ENCODE measurements at regions not wholly inside any gene's neighbourhood (a gene's known extent, or its start where the extent isn't known, plus 50 kb on each side); places are given as distances from the start of the nearest gene placed in this dataset.

- no peak for DNase-seq (ENCODE audit: low spot score)
Measured at GRCh38 chr4:152235718-152236117, 300.2 kb downstream of the FBXW7 start.

DNA sequence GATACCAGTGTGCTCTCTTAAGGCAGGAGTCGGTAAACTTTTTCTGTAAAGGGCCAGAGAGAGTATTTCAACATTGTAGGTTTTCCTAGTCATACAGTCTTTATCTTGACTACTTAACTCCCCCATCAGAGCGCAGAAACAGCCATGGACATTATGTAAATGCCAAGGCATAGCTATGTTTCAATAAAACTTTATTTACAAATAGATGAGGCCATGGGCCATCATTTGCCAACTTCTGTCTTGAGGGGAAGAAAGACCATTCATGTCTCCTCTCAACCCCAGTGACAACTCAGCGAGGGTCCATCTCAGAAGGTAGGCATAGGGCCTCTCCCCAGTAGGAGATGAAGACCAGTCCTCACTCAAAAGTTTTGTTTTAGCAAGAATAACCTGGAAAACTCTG lies 301.3 kb downstream of the FBXW7 start:
- DNase-seq (ENCODE audit: low spot score) = no peak

GRCh38 chr4:152232271-152232670 lies 303.6 kb downstream of the FBXW7 start:
- no peak for DNase-seq (ENCODE audit: low spot score)

DNA sequence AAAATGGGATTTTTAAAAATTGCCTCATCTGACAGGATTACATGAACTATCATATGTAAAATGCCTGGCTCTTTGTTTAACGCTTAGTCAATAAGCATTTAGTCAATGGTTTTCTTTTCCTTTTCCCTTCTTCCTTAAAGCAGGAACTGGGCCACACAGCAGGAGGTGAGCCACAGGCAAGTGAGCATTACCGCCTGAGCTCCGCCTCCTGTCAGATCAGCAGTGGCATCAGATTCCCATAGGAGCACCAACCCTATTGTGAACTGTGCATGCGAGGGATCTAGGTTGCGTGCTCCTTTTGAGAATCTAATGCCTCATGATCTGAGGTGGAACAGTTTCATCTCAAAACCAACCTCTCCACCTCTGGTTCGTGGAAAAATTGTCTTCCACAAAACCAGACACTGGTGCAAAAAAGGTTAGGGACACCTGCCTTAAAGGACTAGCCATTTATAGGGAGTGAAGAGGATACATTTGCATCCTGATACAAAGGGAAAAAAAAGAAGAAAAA lies 306.1 kb downstream of the FBXW7 start:
- DNase-seq (ENCODE audit: low spot score) = no peak

- DNase-seq (ENCODE audit: low spot score) = no peak
Measured at GRCh38 chr4:152225680-152226079, 310.2 kb downstream of the FBXW7 start.

- DNase-seq (ENCODE audit: low spot score) = no peak
Measured at GRCh38 chr4:152224721-152225420, 311.0 kb downstream of the FBXW7 start.

GRCh38 chr4:152224223-152224622 lies 311.7 kb downstream of the FBXW7 start:
- no peak for DNase-seq (ENCODE audit: low spot score)

GRCh38 chr4:152223600-152223999 lies 312.3 kb downstream of the FBXW7 start:
- DNase-seq (ENCODE audit: low spot score) = no peak

GRCh38 chr4:152221816-152222516 lies 313.9 kb downstream of the FBXW7 start:
- DNase-seq (ENCODE audit: low spot score) = no peak

DNA sequence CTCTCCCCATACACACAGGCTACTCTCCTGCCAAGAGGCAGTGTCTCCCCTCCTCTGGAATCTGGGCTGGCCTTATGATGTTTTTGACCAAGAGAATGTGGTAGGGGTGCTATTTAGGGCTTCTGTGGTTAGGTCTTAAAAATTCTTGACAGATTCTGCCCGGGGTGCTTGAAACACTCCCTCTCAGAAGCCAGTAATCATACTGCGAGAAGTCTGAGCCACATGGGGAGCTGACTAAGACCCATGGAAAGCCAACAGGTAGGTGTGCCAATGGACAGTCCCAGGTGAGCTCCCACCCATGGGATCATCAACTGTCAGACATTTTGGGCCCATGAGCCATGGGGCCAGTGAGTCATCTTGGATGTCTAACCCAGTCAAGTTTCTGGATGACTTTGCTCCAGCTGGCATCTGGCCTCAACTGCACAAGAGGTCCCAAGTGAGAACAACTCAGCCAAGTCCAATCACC lies 315.7 kb downstream of the FBXW7 start:
- DNase-seq (ENCODE audit: low spot score) = no peak

- DNase-seq (ENCODE audit: low spot score) = no peak
Measured at GRCh38 chr4:152218576-152218975, 317.3 kb downstream of the FBXW7 start.

DNA sequence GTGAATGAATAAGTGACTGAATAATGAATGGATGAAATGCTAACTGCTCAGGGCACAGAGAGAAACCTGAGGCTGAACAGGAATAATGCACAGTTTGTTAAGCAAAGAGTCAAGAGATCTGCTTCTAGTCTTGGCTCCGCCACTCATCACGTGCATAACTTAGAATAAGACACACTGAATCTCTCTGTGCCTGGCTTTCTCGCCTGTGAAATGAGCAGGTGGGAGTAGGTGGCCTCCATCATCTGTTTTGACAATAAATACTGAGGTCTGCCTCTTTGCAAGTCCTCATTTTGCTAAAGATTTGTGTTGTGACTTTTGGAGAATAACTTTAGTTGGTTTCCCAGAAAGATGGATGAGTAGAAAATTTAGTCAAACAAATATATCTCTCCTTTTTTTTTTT lies 318.0 kb downstream of the FBXW7 start:
- no peak for DNase-seq (ENCODE audit: low spot score)

DNA sequence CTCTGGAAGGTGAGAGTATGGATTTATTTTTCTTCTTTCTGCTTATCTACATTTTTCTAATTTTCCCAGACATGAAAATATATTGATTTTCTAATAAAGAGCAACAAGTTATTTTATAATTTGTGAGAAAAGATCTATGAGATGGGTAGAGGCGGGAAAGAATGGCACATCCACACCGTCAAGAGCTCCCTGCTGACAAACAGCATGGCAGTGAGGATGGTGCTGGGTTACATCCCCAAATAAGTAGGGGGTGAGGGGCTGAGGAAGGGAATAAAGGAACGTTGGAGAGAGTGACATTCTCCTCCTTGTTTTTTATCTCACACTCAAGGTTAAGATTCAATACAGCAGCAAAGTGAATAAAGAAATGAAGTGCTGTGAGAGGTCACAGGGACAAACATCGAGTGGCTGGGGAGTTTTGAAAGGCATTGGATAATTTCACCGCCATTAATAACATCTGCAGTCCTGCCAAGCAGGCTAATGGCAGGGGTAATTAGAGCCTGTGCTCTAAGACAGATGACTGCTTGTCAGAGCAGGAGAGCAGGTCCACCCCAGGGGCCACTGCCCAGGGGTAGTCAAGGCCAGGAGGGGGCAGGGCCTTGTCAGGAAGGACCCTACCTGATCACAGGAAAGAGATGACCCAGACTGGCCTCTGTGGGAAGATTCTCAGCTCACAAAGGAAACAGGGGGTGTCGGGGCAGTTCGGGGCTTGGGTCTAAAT lies 323.8 kb downstream of the FBXW7 start:
- no peak for DNase-seq (ENCODE audit: low spot score)

- no peak for DNase-seq (ENCODE audit: low spot score)
Measured at GRCh38 chr4:152209772-152210493, 326.0 kb downstream of the FBXW7 start.

DNA sequence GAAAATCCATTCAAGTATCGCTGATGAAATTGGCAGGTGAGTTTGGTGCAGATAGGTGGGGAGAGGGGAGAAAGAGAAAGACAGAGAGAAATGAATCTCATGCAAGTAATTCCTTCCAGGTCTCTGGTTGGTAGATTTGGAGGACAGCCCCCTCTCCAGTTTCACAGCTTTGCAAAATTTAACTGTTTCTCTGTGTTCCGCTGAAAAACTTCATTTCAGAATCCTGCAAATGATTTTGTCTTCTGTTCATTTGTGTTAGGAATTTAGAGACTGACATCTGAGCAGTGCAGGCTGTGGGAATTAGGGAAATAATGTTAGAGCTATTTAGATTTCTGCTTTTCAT lies 328.5 kb downstream of the FBXW7 start:
- no peak for DNase-seq (ENCODE audit: low spot score)

GRCh38 chr4:152206646-152207377 lies 329.1 kb downstream of the FBXW7 start:
- DNase-seq (ENCODE audit: low spot score) = no peak

DNA sequence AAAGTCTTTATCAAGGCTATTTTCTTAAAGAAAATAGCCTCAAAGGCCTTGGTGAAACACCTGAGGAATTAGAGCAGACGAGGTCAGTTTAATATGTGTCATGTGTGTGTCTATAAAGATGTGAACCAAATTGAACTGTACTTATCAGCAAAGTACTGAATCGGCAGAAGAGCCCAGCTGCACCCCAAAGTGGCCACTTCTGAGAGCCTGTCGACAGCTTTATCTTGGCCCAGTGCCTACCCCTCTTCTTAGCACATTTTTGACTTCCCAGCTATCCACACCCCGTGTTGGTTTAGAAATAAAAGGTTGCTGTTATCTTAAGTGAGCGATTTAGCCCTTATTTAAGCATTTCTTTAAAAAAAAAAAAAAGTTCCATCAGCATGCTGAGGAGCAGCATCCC lies 329.7 kb downstream of the FBXW7 start:
- DNase-seq (ENCODE audit: low spot score) = no peak

DNA sequence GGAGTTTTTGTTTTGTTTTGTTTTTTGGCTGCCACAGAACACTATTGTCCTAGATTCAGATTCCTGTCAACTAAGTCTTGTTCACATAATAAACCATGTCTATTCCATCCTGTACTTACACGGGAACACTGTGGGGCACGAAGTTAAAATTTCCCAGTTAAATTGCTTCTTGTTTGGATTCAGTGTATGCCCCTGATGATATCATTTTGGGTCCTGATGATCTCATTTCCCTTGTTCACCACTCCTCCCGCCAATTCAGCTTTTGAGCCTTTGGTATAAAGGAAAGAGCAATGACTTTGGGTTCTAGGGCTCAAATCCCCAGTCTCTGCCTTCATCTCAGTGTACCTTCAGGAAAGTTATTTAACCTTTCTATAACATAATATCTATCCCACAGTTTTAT lies 333.5 kb downstream of the FBXW7 start:
- no peak for DNase-seq (ENCODE audit: low spot score)

DNA sequence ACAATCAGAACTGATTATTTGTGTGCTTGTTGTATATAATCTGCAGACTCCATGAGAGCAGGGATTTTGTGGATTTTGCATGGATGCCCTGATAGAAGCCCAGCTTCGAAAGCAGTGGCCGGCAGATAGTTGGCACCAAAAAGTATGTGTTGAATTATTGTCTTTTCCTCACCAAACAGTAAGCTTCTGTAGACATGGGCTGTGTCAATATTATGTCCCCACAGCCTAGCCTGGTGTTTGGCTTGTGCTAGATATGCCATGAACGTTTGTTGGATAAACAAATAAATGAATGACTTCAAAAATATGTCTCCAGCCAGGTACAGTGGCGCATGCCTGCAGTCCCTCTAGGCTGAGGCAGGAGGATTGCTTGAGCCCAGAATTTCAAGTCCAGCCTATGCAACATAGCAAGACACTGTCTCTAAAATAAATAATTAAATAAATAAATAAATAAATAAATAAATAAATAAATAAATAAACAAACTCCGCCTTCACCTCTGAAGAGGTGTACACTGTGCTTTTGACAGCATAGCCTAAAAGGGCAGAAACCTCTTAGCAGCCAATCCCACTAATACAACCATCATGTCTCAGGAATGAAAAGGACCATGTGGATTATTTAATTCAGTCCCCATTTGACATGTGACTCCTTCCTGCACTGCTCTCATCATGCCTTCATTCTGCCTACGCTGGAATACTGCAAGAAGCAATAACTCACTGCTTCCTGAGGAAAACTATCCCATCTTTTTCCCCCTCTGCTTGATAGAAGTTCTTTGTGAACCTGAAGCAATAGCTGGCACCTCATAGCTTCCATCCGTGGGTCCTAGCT lies 335.2 kb downstream of the FBXW7 start:
- no peak for DNase-seq (ENCODE audit: low spot score)

DNA sequence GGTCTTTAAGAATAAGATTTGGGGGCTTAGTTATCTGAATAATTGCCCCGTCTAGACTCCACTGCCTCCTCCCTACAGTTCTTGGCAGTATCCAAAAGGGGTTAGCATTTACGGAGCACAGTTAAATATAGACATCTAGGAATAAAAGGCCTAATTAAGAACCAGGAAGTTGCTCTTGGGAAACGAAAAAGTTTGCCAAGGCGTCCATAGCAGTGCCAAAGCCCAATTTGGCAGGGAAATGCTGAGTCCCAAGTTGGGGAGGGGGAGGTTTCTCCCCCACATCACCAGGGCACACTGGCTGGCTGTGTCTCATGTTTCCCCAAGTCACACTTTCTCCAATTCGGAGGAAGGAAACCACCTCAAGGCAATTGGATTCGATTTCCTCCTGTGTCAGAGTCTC lies 338.7 kb downstream of the FBXW7 start:
- DNase-seq (ENCODE audit: low spot score) = no peak

- DNase-seq (ENCODE audit: low spot score) = no peak
Measured at GRCh38 chr4:152195888-152196287, 340.0 kb downstream of the FBXW7 start.

All from hepatic stellate cell (primary cell).